ENCODE measurements at regions not wholly inside any gene's neighbourhood (a gene's known extent, or its start where the extent isn't known, plus 50 kb on each side); places are given as distances from the start of the nearest gene placed in this dataset.

GRCh38 chr2:129868151-129868550 is 111.3 kb upstream of the RAB6C start:
- no peak for TF ChIP-seq POLR2A (IDR thresholded peaks at IDR 0.05)
- no peak for TF ChIP-seq CTCF (IDR thresholded peaks at IDR 0.05 in 4 of 5, conservative IDR thresholded peaks at IDR 0.05 in 1 of 5)
